WTC11 (cell line): ENCODE measurements at regions not wholly inside any gene's neighbourhood (a gene's known extent, or its start where the extent isn't known, plus 50 kb on each side); places are given as distances from the start of the nearest gene placed in this dataset.

Experiments
- ATAC-seq: fragments of 200-7000 bp; cut with Tn5 transposase; 2 replicates; pipeline ENCODE4 v1.10.0; 2021; ENCODE audit warnings: mild to moderate bottlenecking, moderate library complexity
- CTCF ChIA-PET: fragments of 300-600 bp; sonication (Branson Sonifier 250); formaldehyde crosslinking; loops from one replicate; lab custom pipeline; 2021; ENCODE audit warnings: antibody characterized with exemption; lab: Charles Lee
- POLR2A ChIA-PET: fragments of 350-600 bp; sonication (Branson Sonifier 250); formaldehyde crosslinking; loops from one replicate; lab custom pipeline; 2021; ENCODE audit warnings: antibody characterized with exemption; lab: Charles Lee
- DNase-seq: peaks from one replicate; pipeline ENCODE4 v3.0.0; 2021; ENCODE audit warnings: low spot score
- H3K27ac Mint-ChIP-seq: 2 replicates; pipeline ENCODE4 v1.8.0; 2021; ENCODE audit warnings: mixed read lengths
- H3K27me3 Mint-ChIP-seq: 2 replicates; pipeline ENCODE4 v1.8.0; 2021; ENCODE audit warnings: low read depth, mild to moderate bottlenecking, moderate library complexity, mixed read lengths
- H3K36me3 Mint-ChIP-seq: 2 replicates; pipeline ENCODE4 v1.8.0; 2021; ENCODE audit warnings: mixed read lengths
- H3K4me1 Mint-ChIP-seq: 2 replicates; pipeline ENCODE4 v1.8.0; 2022; ENCODE audit warnings: mixed read lengths
- H3K4me3 Mint-ChIP-seq: 2 replicates; pipeline ENCODE4 v1.8.0; 2021; ENCODE audit warnings: mild to moderate bottlenecking, moderate library complexity, mixed read lengths
- H3K9me3 Mint-ChIP-seq: 2 replicates; pipeline ENCODE4 v1.8.0; 2021; ENCODE audit warnings: mixed read lengths
- ATF1 ChIP-seq: sonication (generic); formaldehyde crosslinking; IDR thresholded peaks from 2 replicates; pipeline ENCODE4 v1.8.1; 2023; ENCODE audit warnings: mild to moderate bottlenecking, moderate library complexity, missing genetic modification reagents
- CREB1 ChIP-seq: sonication (generic); formaldehyde crosslinking; IDR thresholded peaks from 2 replicates; pipeline ENCODE4 v1.8.0; 2023; ENCODE audit warnings: mild to moderate bottlenecking, missing genetic modification reagents
- CREM ChIP-seq: sonication (generic); formaldehyde crosslinking; IDR thresholded peaks from 2 replicates; pipeline ENCODE4 v1.8.1; 2022; ENCODE audit warnings: mild to moderate bottlenecking, missing genetic modification reagents, moderate library complexity
- E2F4 ChIP-seq: sonication (generic); formaldehyde crosslinking; IDR thresholded peaks from 2 replicates; pipeline ENCODE4 v1.8.1; 2022; ENCODE audit warnings: low read depth, mild to moderate bottlenecking, moderate library complexity, missing genetic modification reagents, borderline replicate concordance
- EMX1 ChIP-seq: fragments of 250-450 bp; sonication (Bioruptor Pico); IDR thresholded peaks from 2 replicates; pipeline ENCODE4 v1.8.0; 2021; ENCODE audit warnings: mild to moderate bottlenecking
- HMGA2 ChIP-seq: fragments of 250-450 bp; sonication (Bioruptor Pico); IDR thresholded peaks from 2 replicates; pipeline ENCODE4 v1.4.0; 2021; ENCODE audit warnings: mild to moderate bottlenecking, moderate library complexity
- NR1H2 ChIP-seq: sonication (generic); formaldehyde crosslinking; IDR thresholded peaks from 2 replicates; pipeline ENCODE4 v1.9.0; 2021; ENCODE audit warnings: mild to moderate bottlenecking, moderate library complexity, missing genetic modification reagents
- SOX15 ChIP-seq: fragments of 250-450 bp; sonication (Bioruptor Pico); IDR thresholded peaks from 2 replicates; pipeline ENCODE4 v1.9.0; 2021; ENCODE audit warnings: mild to moderate bottlenecking
- USF1 ChIP-seq: sonication (generic); formaldehyde crosslinking; IDR thresholded peaks from 2 replicates; pipeline ENCODE4 v1.8.0; 2022; ENCODE audit warnings: mild to moderate bottlenecking, missing genetic modification reagents
- USF2 ChIP-seq: sonication (generic); formaldehyde crosslinking; IDR thresholded peaks from 2 replicates; pipeline ENCODE4 v1.8.1; 2023; ENCODE audit warnings: mild to moderate bottlenecking, missing genetic modification reagents, moderate library complexity
- ZMAT4 ChIP-seq: fragments of 250-450 bp; sonication (Bioruptor Pico); IDR thresholded peaks from 2 replicates; pipeline ENCODE4 v1.9.0; 2021; ENCODE audit warnings: mild to moderate bottlenecking
- ZNF121 ChIP-seq: sonication (generic); formaldehyde crosslinking; IDR thresholded peaks from 2 replicates; pipeline ENCODE4 v1.8.0; 2023; ENCODE audit warnings: missing genetic modification reagents
- ZNF138 ChIP-seq: sonication (generic); formaldehyde crosslinking; conservative IDR thresholded peaks from 2 replicates; pipeline ENCODE4 v1.8.1; 2022; ENCODE audit warnings: mild to moderate bottlenecking, moderate library complexity, missing genetic modification reagents
- ZNF396 ChIP-seq: fragments of 250-450 bp; sonication (Bioruptor Pico); IDR thresholded peaks from 2 replicates; pipeline ENCODE4 v1.8.0; 2021; ENCODE audit warnings: mild to moderate bottlenecking, moderate library complexity, borderline replicate concordance
- TF ChIP-seq, protein P1 (sequence below): sonication (generic); formaldehyde crosslinking; IDR thresholded peaks from 2 replicates; pipeline ENCODE4 v1.8.0; 2023; ENCODE audit warnings: missing genetic modification reagents, mild to moderate bottlenecking, borderline replicate concordance
- TF ChIP-seq, protein P2 (sequence below): sonication (generic); formaldehyde crosslinking; IDR thresholded peaks from 2 replicates; pipeline ENCODE4 v1.8.0; 2023; ENCODE audit warnings: mild to moderate bottlenecking, missing genetic modification reagents
- TF ChIP-seq, protein P3 (sequence below): sonication (generic); formaldehyde crosslinking; IDR thresholded peaks from 2 replicates; pipeline ENCODE4 v1.8.1; 2023; ENCODE audit warnings: mild to moderate bottlenecking, missing genetic modification reagents, moderate library complexity
- TF ChIP-seq, protein P4 (sequence below): fragments of 250-450 bp; sonication (Bioruptor Pico); IDR thresholded peaks from 2 replicates; pipeline ENCODE4 v2.1.2; 2022; ENCODE audit warnings: mild to moderate bottlenecking, moderate library complexity

DNA sequence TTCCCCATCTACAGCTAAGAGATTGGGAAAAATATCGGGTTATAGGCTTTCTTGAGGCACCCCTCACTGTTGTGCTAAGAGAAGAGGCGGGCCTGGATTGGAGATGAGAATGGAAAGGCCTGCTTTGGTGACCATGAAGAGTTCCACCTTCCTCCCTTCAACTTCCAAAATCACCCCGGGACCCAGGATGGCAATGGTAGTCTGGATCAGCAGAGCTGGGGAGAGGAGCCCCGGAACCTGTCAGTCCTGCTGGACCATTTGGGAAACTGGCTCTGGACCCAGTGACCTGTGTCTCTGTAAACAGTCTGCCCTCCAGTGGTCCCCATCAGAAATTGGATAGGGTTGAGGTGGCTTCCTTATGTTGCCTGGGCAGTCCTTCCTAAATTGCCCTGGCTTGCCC, 1085.6 kb downstream of the KHDRBS2 start:
- Mint-ChIP-seq H3K9me3 (peaks cover 56% of the 10 kb centered on the region), H3K27me3 (peaks cover 2% of the 10 kb centered on the region; the same call in 1 of the 2 replicates), H3K4me3 (no peak overlapping the region), H3K4me1 (no peaks in the 10 kb centered on the region), H3K27ac (no peak overlapping the region), H3K36me3 (peaks cover 46% of the 10 kb centered on the region)
- DNase-seq, result no peak
- ChIA-PET CTCF (no interaction called here), POLR2A (no interaction called here)
- TF ChIP-seq ZNF396 (no peak), CREM (no peak), NR1H2 (CRISPR knock-in tag) (no peak), ZNF121 (CRISPR knock-in tag) (no peak), CREB1 (no peak), ZNF138 (CRISPR knock-in tag) (no peak), ATF1 (no peak), ZMAT4 (CRISPR knock-in tag) (no peak), USF2 (no peak), SOX15 (no peak), USF1 (CRISPR knock-in tag) (no peak), EMX1 (no peak), HMGA2 (CRISPR knock-in tag) (no peak), E2F4 (CRISPR knock-in tag) (no peak)
- TF ChIP-seq, protein P1, sequence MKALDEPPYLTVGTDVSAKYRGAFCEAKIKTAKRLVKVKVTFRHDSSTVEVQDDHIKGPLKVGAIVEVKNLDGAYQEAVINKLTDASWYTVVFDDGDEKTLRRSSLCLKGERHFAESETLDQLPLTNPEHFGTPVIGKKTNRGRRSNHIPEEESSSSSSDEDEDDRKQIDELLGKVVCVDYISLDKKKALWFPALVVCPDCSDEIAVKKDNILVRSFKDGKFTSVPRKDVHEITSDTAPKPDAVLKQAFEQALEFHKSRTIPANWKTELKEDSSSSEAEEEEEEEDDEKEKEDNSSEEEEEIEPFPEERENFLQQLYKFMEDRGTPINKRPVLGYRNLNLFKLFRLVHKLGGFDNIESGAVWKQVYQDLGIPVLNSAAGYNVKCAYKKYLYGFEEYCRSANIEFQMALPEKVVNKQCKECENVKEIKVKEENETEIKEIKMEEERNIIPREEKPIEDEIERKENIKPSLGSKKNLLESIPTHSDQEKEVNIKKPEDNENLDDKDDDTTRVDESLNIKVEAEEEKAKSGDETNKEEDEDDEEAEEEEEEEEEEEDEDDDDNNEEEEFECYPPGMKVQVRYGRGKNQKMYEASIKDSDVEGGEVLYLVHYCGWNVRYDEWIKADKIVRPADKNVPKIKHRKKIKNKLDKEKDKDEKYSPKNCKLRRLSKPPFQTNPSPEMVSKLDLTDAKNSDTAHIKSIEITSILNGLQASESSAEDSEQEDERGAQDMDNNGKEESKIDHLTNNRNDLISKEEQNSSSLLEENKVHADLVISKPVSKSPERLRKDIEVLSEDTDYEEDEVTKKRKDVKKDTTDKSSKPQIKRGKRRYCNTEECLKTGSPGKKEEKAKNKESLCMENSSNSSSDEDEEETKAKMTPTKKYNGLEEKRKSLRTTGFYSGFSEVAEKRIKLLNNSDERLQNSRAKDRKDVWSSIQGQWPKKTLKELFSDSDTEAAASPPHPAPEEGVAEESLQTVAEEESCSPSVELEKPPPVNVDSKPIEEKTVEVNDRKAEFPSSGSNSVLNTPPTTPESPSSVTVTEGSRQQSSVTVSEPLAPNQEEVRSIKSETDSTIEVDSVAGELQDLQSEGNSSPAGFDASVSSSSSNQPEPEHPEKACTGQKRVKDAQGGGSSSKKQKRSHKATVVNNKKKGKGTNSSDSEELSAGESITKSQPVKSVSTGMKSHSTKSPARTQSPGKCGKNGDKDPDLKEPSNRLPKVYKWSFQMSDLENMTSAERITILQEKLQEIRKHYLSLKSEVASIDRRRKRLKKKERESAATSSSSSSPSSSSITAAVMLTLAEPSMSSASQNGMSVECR, result no peak
- TF ChIP-seq, protein P2, sequence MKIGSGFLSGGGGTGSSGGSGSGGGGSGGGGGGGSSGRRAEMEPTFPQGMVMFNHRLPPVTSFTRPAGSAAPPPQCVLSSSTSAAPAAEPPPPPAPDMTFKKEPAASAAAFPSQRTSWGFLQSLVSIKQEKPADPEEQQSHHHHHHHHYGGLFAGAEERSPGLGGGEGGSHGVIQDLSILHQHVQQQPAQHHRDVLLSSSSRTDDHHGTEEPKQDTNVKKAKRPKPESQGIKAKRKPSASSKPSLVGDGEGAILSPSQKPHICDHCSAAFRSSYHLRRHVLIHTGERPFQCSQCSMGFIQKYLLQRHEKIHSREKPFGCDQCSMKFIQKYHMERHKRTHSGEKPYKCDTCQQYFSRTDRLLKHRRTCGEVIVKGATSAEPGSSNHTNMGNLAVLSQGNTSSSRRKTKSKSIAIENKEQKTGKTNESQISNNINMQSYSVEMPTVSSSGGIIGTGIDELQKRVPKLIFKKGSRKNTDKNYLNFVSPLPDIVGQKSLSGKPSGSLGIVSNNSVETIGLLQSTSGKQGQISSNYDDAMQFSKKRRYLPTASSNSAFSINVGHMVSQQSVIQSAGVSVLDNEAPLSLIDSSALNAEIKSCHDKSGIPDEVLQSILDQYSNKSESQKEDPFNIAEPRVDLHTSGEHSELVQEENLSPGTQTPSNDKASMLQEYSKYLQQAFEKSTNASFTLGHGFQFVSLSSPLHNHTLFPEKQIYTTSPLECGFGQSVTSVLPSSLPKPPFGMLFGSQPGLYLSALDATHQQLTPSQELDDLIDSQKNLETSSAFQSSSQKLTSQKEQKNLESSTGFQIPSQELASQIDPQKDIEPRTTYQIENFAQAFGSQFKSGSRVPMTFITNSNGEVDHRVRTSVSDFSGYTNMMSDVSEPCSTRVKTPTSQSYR (CRISPR knock-in tag), result no peak
- TF ChIP-seq, protein P3, sequence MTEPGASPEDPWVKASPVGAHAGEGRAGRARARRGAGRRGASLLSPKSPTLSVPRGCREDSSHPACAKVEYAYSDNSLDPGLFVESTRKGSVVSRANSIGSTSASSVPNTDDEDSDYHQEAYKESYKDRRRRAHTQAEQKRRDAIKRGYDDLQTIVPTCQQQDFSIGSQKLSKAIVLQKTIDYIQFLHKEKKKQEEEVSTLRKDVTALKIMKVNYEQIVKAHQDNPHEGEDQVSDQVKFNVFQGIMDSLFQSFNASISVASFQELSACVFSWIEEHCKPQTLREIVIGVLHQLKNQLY (CRISPR knock-in tag), result no peak
- TF ChIP-seq, protein P4, sequence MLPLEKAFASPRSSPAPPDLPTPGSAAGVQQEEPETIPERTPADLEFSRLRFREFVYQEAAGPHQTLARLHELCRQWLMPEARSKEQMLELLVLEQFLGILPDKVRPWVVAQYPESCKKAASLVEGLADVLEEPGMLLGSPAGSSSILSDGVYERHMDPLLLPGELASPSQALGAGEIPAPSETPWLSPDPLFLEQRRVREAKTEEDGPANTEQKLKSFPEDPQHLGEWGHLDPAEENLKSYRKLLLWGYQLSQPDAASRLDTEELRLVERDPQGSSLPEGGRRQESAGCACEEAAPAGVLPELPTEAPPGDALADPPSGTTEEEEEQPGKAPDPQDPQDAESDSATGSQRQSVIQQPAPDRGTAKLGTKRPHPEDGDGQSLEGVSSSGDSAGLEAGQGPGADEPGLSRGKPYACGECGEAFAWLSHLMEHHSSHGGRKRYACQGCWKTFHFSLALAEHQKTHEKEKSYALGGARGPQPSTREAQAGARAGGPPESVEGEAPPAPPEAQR (CRISPR knock-in tag), result no peak
- ATAC-seq, result peak; percentile 50; the same call in 1 of the 2 replicates
